NCI-H82 (cell line): ENCODE measurements at regions not wholly inside any gene's neighbourhood (a gene's known extent, or its start where the extent isn't known, plus 50 kb on each side); places are given as distances from the start of the nearest gene placed in this dataset.

ENCODE experiments used
- DNase-seq: peaks from one replicate; lab custom pipeline; 2025; lab: John Stamatoyannopoulos, UW

DNA sequence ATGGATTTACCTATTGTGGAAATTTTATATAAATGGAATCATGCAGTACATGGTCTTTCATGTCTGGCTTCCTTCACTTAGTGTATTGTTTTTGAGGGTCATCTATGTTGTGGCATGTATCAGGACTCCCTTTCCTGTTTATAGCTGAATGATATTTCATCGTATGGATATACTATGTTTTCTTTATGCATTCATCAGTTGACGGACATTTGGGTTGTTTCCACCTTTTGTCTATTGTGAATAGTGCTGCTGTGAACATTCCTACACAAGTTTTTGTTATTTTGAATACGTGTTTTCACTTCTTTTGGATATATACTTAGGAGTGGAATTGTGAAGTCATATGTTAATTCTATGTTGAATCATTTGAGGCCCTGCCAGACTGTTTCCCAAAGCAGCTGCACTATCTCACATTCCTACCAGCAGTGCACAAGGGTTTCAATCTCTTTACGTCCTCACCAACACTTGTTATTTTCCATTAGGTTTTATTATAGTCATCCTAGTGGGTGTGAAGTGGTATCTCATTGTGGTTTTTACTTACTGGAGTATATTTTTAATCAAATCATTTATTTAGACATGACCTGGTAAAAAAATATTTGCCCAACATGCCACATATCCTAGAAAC lies 262.7 kb downstream of the DLEU7 start:
- no peak for DNase-seq

DNA sequence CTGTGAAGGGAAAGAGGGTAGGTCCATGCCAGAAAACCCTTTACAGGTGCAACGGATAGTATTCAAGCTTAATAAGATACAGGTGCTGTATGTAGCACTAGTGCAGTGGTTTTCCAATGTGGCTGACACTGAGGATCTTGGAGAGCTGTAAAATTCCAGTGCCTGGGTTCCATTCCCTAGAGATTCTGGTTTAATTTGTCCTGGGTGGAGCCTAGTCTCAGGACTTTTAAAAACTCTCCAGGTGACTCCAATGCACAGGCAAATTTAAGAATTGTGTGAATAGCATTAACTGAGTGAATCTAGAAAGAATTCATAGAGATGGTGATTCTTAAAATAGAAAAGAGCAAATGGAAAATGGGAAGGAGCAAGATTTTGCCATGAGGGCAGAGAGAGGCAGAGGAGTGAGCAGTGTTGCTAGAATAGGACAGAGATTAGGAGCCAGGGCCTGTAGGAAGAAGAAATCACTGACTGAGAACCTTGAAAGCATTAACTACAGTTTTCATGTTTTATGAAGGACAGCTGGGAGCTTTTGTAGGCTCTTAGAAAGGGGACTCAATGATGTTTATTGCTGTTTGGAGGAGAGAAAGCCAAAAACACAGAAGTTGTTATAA lies 261.8 kb downstream of the DLEU7 start:
- DNase-seq = no peak

GRCh38 chr13:50584856-50585580 lies 258.5 kb downstream of the DLEU7 start:
- peak; percentile 75 for DNase-seq

DNA sequence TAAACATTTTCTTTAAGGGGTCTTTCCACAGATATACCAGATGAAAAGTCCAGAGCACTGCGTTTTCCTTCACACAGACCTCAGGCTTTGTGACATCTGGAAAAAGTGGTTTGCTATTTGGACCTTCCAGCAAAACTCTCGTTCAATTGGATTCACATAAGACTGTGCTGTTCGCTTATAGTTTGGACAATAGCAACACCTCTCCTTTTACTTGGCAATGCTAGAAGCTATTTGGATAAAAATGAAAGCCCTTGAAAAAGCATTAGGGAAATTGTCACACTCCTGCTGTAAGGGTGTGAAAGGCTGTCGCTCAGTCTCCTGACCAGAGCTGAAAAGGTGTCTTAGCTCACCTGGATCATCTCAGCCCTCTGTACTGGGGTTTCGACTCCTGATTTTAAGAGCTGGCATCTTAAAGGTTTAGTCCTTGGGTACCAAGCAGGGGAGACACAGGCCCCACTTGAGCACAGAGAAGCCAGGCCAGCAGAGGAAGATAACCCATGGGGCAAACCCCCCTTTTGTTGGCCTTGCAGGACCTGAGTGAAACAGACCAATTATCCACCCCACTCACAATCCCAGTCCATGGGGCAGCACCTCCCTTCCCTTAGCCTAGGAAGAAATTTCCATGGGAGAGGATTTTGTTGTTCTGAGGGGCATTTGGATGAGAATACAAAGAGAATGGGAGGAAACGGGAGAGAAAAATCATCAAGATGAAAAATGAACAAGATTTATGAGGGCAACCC lies 257.6 kb downstream of the DLEU7 start:
- no peak for DNase-seq

GRCh38 chr13:50586414-50587083 lies 256.9 kb downstream of the DLEU7 start:
- no peak for DNase-seq

DNA sequence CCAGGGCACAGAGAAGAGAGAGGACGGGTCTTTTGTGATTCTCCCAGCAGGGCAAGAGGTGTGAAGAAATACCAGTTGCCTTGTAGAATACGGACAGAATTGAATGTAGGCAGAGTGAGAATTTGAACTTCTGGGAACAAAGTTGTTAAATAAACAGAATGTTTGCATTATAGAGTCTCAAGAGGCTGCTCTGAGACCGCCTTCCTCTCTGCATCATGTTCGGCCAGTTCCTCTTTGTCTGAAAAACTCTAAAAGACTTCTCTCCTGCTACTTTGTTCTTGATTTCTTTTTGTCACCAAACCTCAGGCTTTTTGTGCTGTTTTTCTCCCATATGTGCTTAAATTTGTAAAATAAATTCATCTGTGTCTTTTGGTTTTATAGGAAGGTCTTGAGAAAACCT lies 256.4 kb downstream of the DLEU7 start:
- DNase-seq = no peak

- DNase-seq = no peak
Observed at GRCh38 chr13:50587645-50588373, 255.7 kb downstream of the DLEU7 start.

DNA sequence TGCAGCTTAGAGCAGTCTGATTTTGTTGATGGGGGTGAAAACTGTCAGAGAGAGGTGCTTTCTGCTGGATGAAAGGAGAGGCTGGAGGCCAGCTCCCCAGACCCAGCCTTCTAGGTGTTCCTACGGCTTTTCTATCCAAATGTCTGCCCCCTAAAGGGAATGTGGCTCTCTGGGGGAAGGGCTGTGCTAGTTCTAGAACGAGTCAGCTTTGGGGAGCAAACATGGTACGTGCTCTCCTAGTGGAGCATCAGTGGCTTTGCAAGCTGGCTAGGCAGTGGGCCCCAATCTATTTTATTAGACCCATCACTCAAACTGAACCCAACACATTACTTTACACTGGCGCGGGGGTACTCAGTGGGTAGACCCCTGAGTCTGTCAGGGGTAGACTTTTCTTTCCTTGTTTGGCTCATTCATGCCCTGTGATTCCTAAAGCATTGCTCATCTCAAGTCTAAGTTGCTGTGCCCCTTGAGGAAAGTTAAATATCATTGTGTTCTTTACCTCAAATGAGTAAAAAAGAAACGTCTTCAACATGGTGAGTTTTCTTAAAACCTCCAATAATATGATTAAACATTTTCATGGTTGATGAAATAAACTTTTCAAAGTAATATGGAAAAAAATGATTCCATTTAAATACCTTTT lies 254.9 kb downstream of the DLEU7 start:
- DNase-seq = no peak

DNA sequence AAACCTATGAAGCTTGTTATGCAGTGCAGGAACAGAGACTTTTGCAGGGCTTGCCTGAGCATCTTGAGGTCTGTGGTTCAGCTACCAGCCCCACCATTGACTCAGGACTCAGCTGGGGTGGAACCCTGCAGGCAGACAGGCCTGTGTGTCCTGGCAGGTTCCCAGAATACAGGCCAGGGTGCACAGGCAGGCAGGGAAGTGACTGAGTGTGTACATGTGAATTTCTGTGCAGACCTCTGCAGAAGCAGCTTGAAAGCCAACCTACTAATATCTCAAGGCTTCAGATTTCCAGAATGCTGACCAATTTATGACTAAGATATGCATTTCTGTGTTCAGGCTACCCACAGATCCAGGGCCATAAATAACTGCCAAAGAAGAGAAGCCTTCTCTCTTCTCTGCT lies 254.4 kb downstream of the DLEU7 start:
- DNase-seq = no peak

DNA sequence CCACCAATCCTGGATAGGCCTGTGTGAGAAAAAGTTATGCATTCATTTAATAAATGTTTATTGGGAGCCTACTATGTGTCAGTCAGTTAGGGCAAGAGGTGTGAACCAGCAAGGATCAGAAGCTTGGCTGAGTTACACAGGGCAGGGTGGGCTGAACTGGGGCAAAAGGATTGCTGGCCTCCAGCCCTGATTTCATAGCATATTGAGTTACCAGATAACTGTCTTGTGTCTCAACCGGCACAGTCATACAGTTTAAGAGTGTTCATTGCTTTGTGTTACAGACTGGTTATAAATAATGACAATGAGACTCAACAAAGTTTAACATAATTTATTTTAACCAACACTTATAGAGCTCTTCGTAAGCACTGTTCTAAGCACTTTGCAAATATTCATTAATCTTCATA lies 253.8 kb downstream of the DLEU7 start:
- no peak for DNase-seq

- DNase-seq = no peak
Observed at GRCh38 chr13:50592412-50593155, 250.9 kb downstream of the DLEU7 start.

GRCh38 chr13:50593207-50593606 lies 250.3 kb downstream of the DLEU7 start:
- no peak for DNase-seq

GRCh38 chr13:50594276-50595051 lies 249.0 kb downstream of the DLEU7 start:
- peak; percentile 14 for DNase-seq

GRCh38 chr13:50595196-50595595 lies 248.3 kb downstream of the DLEU7 start:
- DNase-seq = no peak

GRCh38 chr13:50596156-50596555 lies 247.3 kb downstream of the DLEU7 start:
- no peak for DNase-seq

DNA sequence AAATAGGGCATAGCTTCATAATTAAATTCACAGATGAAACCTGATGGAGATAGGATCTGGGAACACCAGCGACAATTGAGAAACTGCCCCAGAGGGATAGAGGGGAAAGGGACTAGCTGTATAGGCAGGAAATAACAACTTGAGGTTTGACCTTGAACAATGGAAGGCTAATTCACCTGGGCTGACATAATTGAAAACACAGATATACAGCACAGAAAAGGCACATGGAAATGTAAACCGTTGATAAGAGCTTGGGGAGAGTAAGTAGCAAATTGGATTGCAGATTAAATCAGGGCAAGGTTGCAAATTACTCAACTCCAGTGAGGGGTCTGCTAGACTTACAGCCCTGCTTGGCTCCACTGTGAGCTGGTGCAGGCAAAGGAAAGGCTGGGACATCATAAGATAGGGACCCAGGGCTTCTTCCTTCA lies 246.7 kb downstream of the DLEU7 start:
- DNase-seq = peak; percentile 91

DNA sequence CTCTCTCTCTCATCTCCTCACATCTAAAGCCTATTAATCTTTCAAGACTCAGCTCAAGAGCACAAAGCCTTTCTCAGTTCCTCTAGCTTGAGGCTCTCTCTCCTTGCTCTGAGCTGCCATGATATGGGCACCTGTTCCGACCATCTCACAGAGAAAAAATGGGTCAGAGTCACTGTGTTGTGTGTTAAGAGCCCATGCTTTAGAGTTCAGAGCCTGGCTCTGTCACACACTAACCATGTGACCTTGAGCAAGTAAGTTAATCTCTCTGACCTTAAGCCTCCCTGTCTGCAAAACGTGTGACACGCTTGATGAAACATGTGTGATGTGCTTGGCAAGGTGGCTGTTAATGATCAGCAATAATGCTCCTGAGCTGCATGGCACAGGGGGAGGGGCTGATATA lies 245.2 kb downstream of the DLEU7 start:
- DNase-seq = peak; percentile 80

GRCh38 chr13:50599046-50599445 lies 244.4 kb downstream of the DLEU7 start:
- DNase-seq = peak; percentile 28

DNA sequence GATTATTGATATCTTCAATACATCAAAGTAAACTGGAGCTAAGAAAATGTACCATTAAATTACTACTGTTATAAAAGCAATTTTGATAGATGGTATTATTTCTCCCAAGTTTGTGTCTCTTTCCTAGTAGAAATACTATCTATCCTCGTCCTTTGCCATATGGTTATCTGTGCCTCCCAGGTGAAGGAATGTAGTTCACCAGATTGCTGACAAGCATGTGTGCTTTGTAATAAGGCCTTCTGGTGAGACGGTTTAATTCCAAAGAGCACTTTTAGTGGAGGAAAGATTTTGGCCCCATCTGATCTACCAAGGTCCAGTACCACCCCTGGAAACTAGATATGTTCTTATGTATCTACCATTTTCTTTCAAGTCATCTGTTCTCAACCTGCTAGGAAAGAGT lies 243.6 kb downstream of the DLEU7 start:
- no peak for DNase-seq
